SK-N-SH (cell line): ENCODE measurements at regions not wholly inside any gene's neighbourhood (a gene's known extent, or its start where the extent isn't known, plus 50 kb on each side); places are given as distances from the start of the nearest gene placed in this dataset.

ENCODE experiments used
- CTCF ChIA-PET: fragments of 300-600, 350-600 bp; formaldehyde crosslinking; extraction: SDS; loops from one replicate; lab custom pipeline; 2021; lab: Yijun Ruan, JAX
- POLR2A ChIA-PET: fragments of 350-600 bp; sonication (Branson Sonifier 250); formaldehyde crosslinking; extraction: SDS; loops from one replicate; lab custom pipeline; 2020; ENCODE audit warnings: antibody characterized with exemption, inconsistent platforms; lab: Yijun Ruan, JAX
- DNase-seq: peaks from one replicate; pipeline ENCODE4 v3.0.0; 2012
- H2AFZ ChIP-seq: fragments of 200-600 bp; sonication (generic); 2 replicates; pipeline ENCODE4 v1.8.1; 2016; ENCODE audit warnings: antibody characterized with exemption, mild to moderate bottlenecking, low read depth
- H3F3A ChIP-seq: fragments of 200-600 bp; sonication (generic); replicated peaks from 2 replicates; pipeline ENCODE3; 2016; ENCODE audit warnings: antibody characterized with exemption, mild to moderate bottlenecking; ENCODE audit not compliant: insufficient read depth
- H3K27ac ChIP-seq, 2 experiments: fragments of 200-500 bp in 1 of 2; fragments of 200-600 bp in 1 of 2; sonication (Bioruptor generic) in 1 of 2; sonication (generic), shearing (Covaris generic) in 1 of 2; 2 replicates each; pipeline versions ENCODE4 v1.5.1 to v1.6.1; 2014 to 2016; ENCODE audit warnings: low read depth in 2 of 2, inconsistent platforms in 1 of 2, low read length in 1 of 2, mild to moderate bottlenecking in 1 of 2, mixed read lengths in 1 of 2
- H3K27me3 ChIP-seq: fragments of 200-600 bp; sonication (generic), shearing (Covaris generic); 2 replicates; pipeline ENCODE4 v1.6.1; 2016; ENCODE audit warnings: mixed run types; ENCODE audit not compliant: insufficient read depth
- H3K36me3 ChIP-seq, 2 experiments: fragments of 200-500 bp in 1 of 2; fragments of 200-600 bp in 1 of 2; sonication (Bioruptor generic) in 1 of 2; sonication (generic) in 1 of 2; replicated peaks in 1 of 2; 2 replicates each; pipeline versions ENCODE3 to v1.5.1; 2014 to 2016; ENCODE audit warnings: low read length in 1 of 2, mild to moderate bottlenecking in 1 of 2; ENCODE audit not compliant: insufficient read depth in 2 of 2, control insufficient read depth in 1 of 2
- H3K4me1 ChIP-seq, 2 experiments: fragments of 200-500 bp in 1 of 2; fragments of 200-600 bp in 1 of 2; sonication (Bioruptor generic) in 1 of 2; sonication (generic), shearing (Covaris generic) in 1 of 2; 2 replicates each; pipeline versions ENCODE4 v1.5.1 to v1.6.1; 2014 to 2016; ENCODE audit warnings: low read depth in 1 of 2, low read length in 1 of 2, mixed run types in 1 of 2; ENCODE audit not compliant: insufficient read depth in 2 of 2, control insufficient read depth in 1 of 2
- H3K4me2 ChIP-seq: fragments of 200-600 bp; sonication (generic), shearing (Covaris generic); 2 replicates; pipeline ENCODE4 v1.6.1; 2017; ENCODE audit warnings: mixed run types
- H3K4me3 ChIP-seq, 2 experiments: fragments of 200-500 bp in 1 of 2; fragments of 200-600 bp in 1 of 2; sonication (Bioruptor generic) in 1 of 2; sonication (generic), shearing (Covaris generic) in 1 of 2; 2 replicates each; pipeline versions ENCODE4 v1.5.1 to v1.8.1; 2014 to 2016; ENCODE audit warnings: low read depth in 2 of 2, inconsistent platforms in 1 of 2, low read length in 1 of 2, mild to moderate bottlenecking in 1 of 2, mixed read lengths in 1 of 2, moderate library complexity in 1 of 2
- H3K79me2 ChIP-seq: fragments of 200-600 bp; sonication (generic); 2 replicates; pipeline ENCODE4 v1.8.1; 2017; ENCODE audit warnings: mild to moderate bottlenecking; ENCODE audit not compliant: insufficient read depth
- H3K9ac ChIP-seq: fragments of 200-600 bp; sonication (generic); 2 replicates; pipeline ENCODE4 v1.6.1; 2017; ENCODE audit warnings: mixed run types
- H3K9me2 ChIP-seq: fragments of 200-600 bp; sonication (generic); 2 replicates; pipeline ENCODE4 v1.6.1; 2017; ENCODE audit warnings: mixed run types
- H3K9me3 ChIP-seq: fragments of 200-600 bp; sonication (generic); 2 replicates; pipeline ENCODE4 v1.6.1; 2017; ENCODE audit warnings: mixed run types, mild to moderate bottlenecking, moderate library complexity
- H4K20me1 ChIP-seq: fragments of 200-600 bp; sonication (generic); 2 replicates; pipeline ENCODE4 v1.6.1; 2017; ENCODE audit warnings: mild to moderate bottlenecking, mixed run types; ENCODE audit not compliant: insufficient read depth
- MEF2A ChIP-seq: IDR thresholded peaks from 2 replicates; pipeline ENCODE4 v1.4.0; 2012; ENCODE audit warnings: low read depth, borderline replicate concordance
- RFX5 ChIP-seq: IDR thresholded peaks from 2 replicates; pipeline ENCODE4 v1.6.1; 2012; ENCODE audit warnings: mild to moderate bottlenecking, improper control_type of control experiment, low read length
- SMC3 ChIP-seq: IDR thresholded peaks from 2 replicates; pipeline ENCODE4 v1.6.1; 2012; ENCODE audit warnings: low read depth, low read length, improper control_type of control experiment
- ZBTB33 ChIP-seq: IDR thresholded peaks from 2 replicates; pipeline ENCODE4 v1.4.0; 2012; ENCODE audit warnings: low read depth, borderline replicate concordance
- WGBS: methylation state at CpG from one replicate; pipeline ENCODE4 v1.1.6; 2017; ENCODE audit warnings: low lambda C conversion rate; 5-methylcytosine and 5-hydroxymethylcytosine counted together
- TF ChIP-seq, protein P1 (sequence below): IDR thresholded peaks from 2 replicates; pipeline ENCODE4; 2012

DNA sequence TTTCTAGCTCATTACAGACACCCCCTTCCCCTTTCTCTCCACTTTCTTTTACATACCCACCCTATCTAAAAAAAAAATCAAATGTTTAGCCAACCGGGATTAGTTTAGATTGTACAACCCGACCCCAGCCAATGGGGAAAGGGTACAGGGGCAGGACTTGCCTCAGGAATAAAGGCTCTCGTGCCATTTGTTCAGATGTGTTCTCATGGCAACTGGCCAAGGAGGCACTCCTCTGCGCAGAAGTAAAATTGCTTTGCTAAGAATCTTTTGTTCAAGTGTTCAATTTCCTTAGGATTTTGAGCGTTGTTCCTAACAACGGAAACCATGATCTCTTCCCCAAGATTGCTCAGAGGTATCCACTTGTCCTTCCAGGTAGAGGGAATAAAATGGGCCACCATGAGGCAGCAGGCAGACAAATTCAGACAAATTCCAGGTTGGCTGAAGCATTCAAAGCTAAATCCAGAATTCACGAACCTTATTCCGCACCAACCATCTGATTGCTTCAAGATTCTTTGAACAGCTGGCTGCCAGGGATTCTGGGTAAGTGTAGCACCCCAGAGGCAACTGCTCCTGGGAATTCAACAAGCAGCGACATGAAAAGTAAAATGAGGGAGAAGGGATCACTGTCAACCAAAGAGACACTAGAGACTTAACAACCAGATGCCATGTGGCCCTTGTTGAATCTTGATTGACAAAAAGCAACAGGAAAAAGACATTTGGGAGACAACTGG lies 431.8 kb downstream of the PREX1 start:
- POLR2A ChIA-PET = no interaction called here
- no peak overlapping the region for H2AFZ ChIP-seq
- DNase-seq = no peak
- H3K4me3 ChIP-seq = no peak overlapping the region
- H4K20me1 ChIP-seq = no peaks in the 10 kb centered on the region
- peaks cover 0 to 48% of the 10 kb centered on the region in 2 experiments; a peak in 2 of 4 replicates for H3K4me1 ChIP-seq
- no peaks in the 10 kb centered on the region; the same call in none of the 2 replicates for H3K27me3 ChIP-seq
- no peaks in the 10 kb centered on the region for H3K9me2 ChIP-seq
- H3K36me3 ChIP-seq = no peaks in the 10 kb centered on the region
- no peaks in the 10 kb centered on the region for H3K79me2 ChIP-seq
- no peak overlapping the region for H3K4me2 ChIP-seq
- peak overlapping the region in 1 of 2 experiments; percentile 97; a peak in 2 of 4 replicates for H3K27ac ChIP-seq
- H3K9ac ChIP-seq = no peak overlapping the region
- WGBS = 71% methylated on average over 9 of the region's 9 CpGs
- no peak for TF ChIP-seq MEF2A
- TF ChIP-seq ZBTB33 = no peak
- no peak for TF ChIP-seq SMC3
- TF ChIP-seq, all 33 proteins: peak for 0
- Histone ChIP-seq H3F3A (no peaks in the 10 kb centered on the region), H3K9me3 (no peaks in the 10 kb centered on the region)
- CTCF ChIA-PET = interaction anchor here (1.1 to 4.9 kb wide), 3 partner anchors 225 to 732 kb away, joined by 3 to 30 read pairs (median 6); no protein-coding TSS in a partner anchor

- H3K4me3 ChIP-seq = no peak overlapping the region
- no peak overlapping the region for H3K4me2 ChIP-seq
- no peaks in the 10 kb centered on the region for H3F3A ChIP-seq
- ChIA-PET CTCF (interaction anchor here (1.0 kb wide), 1 partner anchor 226 kb away, joined by 3 read pairs; no protein-coding TSS in a partner anchor), POLR2A (no interaction called here)
- H3K27ac ChIP-seq = no peak overlapping the region
- peaks cover 0 to 41% of the 10 kb centered on the region in 2 experiments; a peak in 2 of 4 replicates for H3K4me1 ChIP-seq
- H3K9me2 ChIP-seq = no peaks in the 10 kb centered on the region
- no peaks in the 10 kb centered on the region; the same call in none of the 2 replicates for H3K27me3 ChIP-seq
- H3K79me2 ChIP-seq = no peaks in the 10 kb centered on the region
- no peak overlapping the region for H3K9ac ChIP-seq
- H3K36me3 ChIP-seq = no peaks in the 10 kb centered on the region
- H3K9me3 ChIP-seq = no peaks in the 10 kb centered on the region
- TF ChIP-seq RFX5 = no peak
- TF ChIP-seq, protein P1, sequence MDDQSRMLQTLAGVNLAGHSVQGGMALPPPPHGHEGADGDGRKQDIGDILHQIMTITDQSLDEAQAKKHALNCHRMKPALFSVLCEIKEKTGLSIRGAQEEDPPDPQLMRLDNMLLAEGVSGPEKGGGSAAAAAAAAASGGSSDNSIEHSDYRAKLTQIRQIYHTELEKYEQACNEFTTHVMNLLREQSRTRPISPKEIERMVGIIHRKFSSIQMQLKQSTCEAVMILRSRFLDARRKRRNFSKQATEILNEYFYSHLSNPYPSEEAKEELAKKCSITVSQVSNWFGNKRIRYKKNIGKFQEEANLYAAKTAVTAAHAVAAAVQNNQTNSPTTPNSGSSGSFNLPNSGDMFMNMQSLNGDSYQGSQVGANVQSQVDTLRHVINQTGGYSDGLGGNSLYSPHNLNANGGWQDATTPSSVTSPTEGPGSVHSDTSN = no peak
- TF ChIP-seq MEF2A = no peak
- TF ChIP-seq ZBTB33 = no peak
- 56% methylated on average over 9 of the region's 9 CpGs for WGBS
- H4K20me1 ChIP-seq = no peaks in the 10 kb centered on the region
- no peak for DNase-seq
- no peak overlapping the region for H2AFZ ChIP-seq
Measured at GRCh38 chr20:48394415-48395081, 433.3 kb downstream of the PREX1 start.
